T-helper 17 cell (primary cell): ENCODE measurements at regions not wholly inside any gene's neighbourhood (a gene's known extent, or its start where the extent isn't known, plus 50 kb on each side); places are given as distances from the start of the nearest gene placed in this dataset.

ENCODE experiments used
- ATAC-seq: fragments of 150-1000 bp; cut with Tn5 transposase; 2 replicates; pipeline ENCODE4 v1.10.0; 2021; ENCODE audit warnings: mild to moderate bottlenecking, moderate library complexity
- DNase-seq, 3 donors: peaks; one replicate each; pipeline versions ENCODE4 v3.0.0 to v3.0.0-alpha.2; 2020 to 2021
- H3K9me3 ChIP-seq: one replicate; pipeline ENCODE4 v1.7.0; 2013; ENCODE audit warnings: low read length, mild to moderate bottlenecking; ENCODE audit not compliant: control insufficient read depth, poor library complexity, severe bottlenecking
- H3K27ac Mint-ChIP-seq: one replicate; pipeline ENCODE4 v1.8.0; 2022; ENCODE audit warnings: mild to moderate bottlenecking, moderate library complexity, mixed read lengths
- H3K27me3 Mint-ChIP-seq: one replicate; pipeline ENCODE4 v1.8.0; 2022; ENCODE audit warnings: mixed read lengths
- H3K36me3 Mint-ChIP-seq: one replicate; pipeline ENCODE4 v1.8.0; 2022; ENCODE audit warnings: low read depth, mixed read lengths
- H3K4me1 Mint-ChIP-seq: one replicate; pipeline ENCODE4 v1.8.0; 2022; ENCODE audit warnings: mild to moderate bottlenecking, mixed read lengths
- H3K4me3 Mint-ChIP-seq: one replicate; pipeline ENCODE4 v1.8.0; 2022; ENCODE audit warnings: mild to moderate bottlenecking, moderate library complexity, mixed read lengths

DNA sequence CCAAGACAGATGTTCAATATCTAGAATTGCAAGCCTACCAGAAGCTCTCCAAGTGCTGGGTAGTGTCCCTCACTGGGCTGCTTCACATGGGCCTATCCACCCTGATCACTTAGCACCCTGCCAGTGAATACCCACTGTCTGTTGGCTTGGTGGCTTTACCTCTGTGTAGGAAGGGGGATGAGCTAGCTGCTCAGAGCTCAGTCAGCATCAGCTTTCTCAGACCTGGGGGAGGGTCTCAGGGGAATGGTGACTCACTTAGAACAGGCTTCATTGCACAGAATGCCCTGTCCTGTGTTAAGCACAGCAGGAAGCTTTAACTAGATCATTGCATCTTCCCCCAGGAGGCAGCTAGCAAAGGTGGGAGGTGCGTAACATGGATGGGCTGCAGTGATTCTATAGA lies 209.8 kb downstream of the PDCD6IP start:
- ATAC-seq: no peak
- H3K27ac Mint-ChIP-seq: no peak overlapping the region
- H3K36me3 Mint-ChIP-seq: no peaks in the 10 kb centered on the region
- no peaks in the 10 kb centered on the region for H3K4me1 Mint-ChIP-seq
- no peak for DNase-seq
- H3K27me3 Mint-ChIP-seq: peaks cover 4% of the 10 kb centered on the region
- no peaks in the 10 kb centered on the region for H3K9me3 ChIP-seq
- no peak overlapping the region for H3K4me3 Mint-ChIP-seq

DNA sequence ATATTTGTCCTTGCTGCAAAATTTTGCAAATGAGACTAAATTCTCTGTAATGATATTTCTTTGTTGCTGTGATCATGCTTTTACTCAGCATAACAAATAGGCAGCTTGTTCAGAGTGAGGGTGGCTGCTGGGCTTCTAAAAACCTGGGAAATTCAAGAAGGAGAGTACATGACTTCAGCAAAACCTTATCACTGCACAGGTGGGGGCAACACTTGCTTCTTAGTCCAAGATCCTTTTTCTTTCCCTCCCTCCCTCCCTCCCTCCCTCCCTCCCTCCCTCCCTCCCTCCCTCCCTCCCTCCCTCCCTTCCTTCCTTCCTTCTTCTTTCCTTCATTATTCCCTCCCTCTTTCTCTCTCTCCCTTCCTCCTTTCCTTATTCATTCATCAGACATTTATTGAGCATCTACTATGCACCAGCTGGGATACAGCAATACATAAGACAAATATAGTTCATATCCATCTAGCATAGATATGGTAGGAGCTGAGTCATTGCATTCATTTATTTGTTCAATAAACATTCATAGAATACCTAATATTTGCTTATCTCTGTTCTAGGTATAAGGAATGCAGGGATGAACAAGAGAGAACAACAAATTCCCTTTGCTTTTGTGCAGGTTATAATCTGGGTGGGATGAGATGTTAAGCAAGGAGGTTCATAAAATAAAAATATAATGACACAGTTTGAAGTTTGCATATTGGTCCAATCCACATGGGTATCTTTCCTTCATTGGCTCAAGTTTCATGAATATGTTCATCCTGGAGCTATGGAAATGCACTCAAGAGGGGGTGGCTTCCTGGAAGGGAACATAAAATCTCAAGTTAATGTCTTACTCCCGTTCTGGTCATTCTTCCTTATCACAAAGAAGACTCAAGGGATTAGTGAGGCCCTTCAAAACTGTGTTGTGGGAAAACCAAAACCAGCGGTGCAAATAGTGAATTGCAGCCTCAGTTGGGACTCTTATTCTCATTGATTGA lies 210.7 kb downstream of the PDCD6IP start:
- Mint-ChIP-seq H3K4me3 (no peak overlapping the region), H3K27ac (no peak overlapping the region), H3K4me1 (no peaks in the 10 kb centered on the region), H3K27me3 (peaks cover 4% of the 10 kb centered on the region), H3K36me3 (no peaks in the 10 kb centered on the region)
- DNase-seq: no peak
- no peak for ATAC-seq
- H3K9me3 ChIP-seq: no peaks in the 10 kb centered on the region

- H3K27ac Mint-ChIP-seq: no peak overlapping the region
- no peak for ATAC-seq
- H3K4me3 Mint-ChIP-seq: no peak overlapping the region
- DNase-seq: no peak
- H3K9me3 ChIP-seq: no peaks in the 10 kb centered on the region
- H3K4me1 Mint-ChIP-seq: no peaks in the 10 kb centered on the region
- no peaks in the 10 kb centered on the region for H3K27me3 Mint-ChIP-seq
- H3K36me3 Mint-ChIP-seq: no peaks in the 10 kb centered on the region
These were observed 213.0 kb downstream of the PDCD6IP start for GRCh38 chr3:34011171-34012101.

DNA sequence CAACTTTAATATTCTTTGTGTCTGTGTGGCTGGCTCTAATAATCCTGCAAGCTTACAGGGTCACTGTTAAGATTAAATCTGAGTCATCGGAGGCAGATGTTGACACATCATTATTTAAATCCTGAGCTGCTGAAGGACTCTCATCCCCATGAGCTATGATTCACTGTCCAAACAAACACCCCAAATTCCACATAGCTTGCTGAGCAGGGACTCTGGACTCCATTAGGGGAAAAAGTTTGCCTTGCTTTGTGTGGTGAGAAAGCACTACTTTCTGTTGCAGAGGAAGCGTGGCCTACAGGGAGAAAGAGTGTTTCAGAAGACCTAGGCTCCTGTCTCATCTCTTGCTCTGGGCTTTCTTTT lies 213.7 kb downstream of the PDCD6IP start:
- H3K36me3 Mint-ChIP-seq: no peaks in the 10 kb centered on the region
- H3K27me3 Mint-ChIP-seq: no peaks in the 10 kb centered on the region
- DNase-seq: no peak
- H3K4me1 Mint-ChIP-seq: peaks cover 3% of the 10 kb centered on the region
- no peak overlapping the region for H3K27ac Mint-ChIP-seq
- ATAC-seq: no peak
- H3K4me3 Mint-ChIP-seq: no peak overlapping the region
- H3K9me3 ChIP-seq: no peaks in the 10 kb centered on the region

- no peak for ATAC-seq
- no peaks in the 10 kb centered on the region for H3K36me3 Mint-ChIP-seq
- no peak for DNase-seq
- H3K4me3 Mint-ChIP-seq: no peak overlapping the region
- H3K4me1 Mint-ChIP-seq: peaks cover 13% of the 10 kb centered on the region
- no peaks in the 10 kb centered on the region for H3K9me3 ChIP-seq
- no peaks in the 10 kb centered on the region for H3K27me3 Mint-ChIP-seq
- H3K27ac Mint-ChIP-seq: no peak overlapping the region
These were observed 215.6 kb downstream of the PDCD6IP start for GRCh38 chr3:34013818-34014570.

DNA sequence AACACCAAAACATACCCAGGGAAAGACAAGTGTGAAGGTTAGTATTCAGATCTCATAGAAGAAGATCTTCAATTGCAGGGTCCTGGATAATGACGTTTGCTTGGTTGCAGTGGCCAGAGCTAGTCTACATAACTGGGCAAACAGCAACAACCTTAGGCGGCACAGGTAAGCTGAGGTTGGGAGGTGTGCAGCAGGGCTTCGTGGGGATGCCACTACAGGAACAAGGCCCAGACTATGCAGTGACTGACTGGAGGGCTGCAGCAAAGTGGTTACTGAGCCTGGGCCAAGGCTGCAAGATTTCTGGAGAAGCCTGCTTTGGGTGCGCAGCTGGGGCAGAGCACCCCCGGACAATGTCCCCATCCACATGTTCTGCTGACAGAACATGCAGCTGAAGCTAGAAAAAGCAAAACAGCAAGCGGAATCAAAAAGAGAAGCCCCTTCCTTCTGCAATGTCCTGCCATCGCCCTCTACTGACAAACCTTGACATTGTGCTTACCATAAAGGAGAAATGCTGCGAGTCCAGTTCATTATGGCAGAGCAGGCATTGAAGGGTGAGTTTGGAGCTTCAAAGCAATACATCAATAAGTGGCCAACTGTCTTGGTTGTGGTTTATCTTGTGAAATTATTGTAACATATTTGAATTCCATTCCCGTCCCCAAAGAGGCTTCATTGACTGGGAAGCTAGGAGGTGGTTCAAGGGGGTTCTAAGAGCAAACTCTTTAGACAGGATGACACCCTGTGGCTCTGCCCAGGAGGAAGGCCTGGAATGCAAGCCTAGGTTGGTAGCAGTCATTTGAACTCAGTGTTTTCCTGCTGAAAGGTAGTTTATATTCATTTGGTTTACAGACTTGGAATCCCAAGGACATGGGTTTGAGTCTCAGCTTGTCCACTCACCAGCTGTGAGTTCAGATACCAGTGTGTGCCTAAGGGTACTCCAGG lies 217.0 kb downstream of the PDCD6IP start:
- ATAC-seq (no peak), DNase-seq (no peak)
- H3K4me1 Mint-ChIP-seq: peaks cover 13% of the 10 kb centered on the region
- no peak overlapping the region for H3K27ac Mint-ChIP-seq
- peaks cover 2% of the 10 kb centered on the region for H3K36me3 Mint-ChIP-seq
- H3K9me3 ChIP-seq: no peaks in the 10 kb centered on the region
- H3K4me3 Mint-ChIP-seq: no peak overlapping the region
- H3K27me3 Mint-ChIP-seq: peaks cover 2% of the 10 kb centered on the region

DNA sequence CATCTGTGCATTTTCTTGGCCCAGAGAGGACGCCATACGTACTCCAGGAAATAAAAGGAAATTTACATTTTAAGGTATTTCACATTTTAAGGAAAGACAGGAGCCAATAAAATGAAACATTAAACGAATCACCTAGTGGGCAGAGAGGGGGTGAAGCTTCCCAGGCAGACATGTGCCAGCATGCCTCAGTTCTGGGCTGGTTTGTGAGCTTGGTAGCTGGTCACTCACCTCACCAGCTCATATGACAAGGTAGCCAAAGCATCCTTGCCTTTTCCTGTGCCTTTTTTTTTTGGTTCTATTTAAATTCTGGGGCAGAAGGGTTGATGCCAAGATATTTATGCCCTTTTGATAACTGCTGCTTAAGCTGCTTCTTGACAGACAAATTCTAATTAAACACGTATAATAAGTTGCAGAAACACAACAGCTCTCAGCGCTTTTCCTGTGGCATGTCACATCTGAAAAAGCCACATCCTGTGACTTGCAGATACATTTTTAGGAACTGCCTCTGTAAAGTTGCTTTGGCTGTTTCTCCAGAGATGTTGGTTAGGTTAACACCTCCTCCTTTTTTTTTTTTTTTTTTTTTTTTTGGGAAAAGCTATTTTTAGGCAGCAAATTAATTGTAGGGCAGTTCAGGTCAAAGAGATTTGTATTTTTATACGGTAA lies 218.6 kb downstream of the PDCD6IP start:
- H3K27ac Mint-ChIP-seq: peak overlapping the region; percentile 21
- peaks cover 13% of the 10 kb centered on the region for H3K4me1 Mint-ChIP-seq
- ATAC-seq (no peak), DNase-seq (no peak)
- H3K36me3 Mint-ChIP-seq: peaks cover 2% of the 10 kb centered on the region
- peaks cover 14% of the 10 kb centered on the region for H3K27me3 Mint-ChIP-seq
- H3K4me3 Mint-ChIP-seq: peak overlapping the region; percentile 56
- no peaks in the 10 kb centered on the region for H3K9me3 ChIP-seq

DNA sequence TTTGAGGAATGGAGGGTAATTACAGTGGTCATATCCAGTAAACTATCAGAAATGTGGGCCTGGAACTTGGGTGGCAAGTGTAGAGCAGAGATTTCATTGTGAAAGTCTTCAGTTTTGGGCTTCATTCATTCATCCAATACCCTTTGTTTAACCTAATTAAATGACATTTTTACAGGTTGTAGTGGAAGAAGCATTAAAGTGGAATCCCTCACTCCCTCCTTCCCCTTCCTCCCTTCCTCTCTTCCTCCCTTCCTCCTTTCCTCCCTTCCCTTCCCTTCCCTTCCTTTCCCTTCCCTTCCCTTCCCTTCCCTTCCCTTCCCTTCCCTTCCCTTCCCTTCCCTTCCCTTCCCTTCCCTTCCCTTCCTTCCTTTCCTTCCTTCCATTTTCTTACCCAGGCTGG lies 219.3 kb downstream of the PDCD6IP start:
- DNase-seq: no peak
- H3K27ac Mint-ChIP-seq: no peak overlapping the region
- H3K36me3 Mint-ChIP-seq: peaks cover 2% of the 10 kb centered on the region
- H3K9me3 ChIP-seq: no peaks in the 10 kb centered on the region
- peaks cover 13% of the 10 kb centered on the region for H3K4me1 Mint-ChIP-seq
- H3K27me3 Mint-ChIP-seq: peaks cover 14% of the 10 kb centered on the region
- H3K4me3 Mint-ChIP-seq: no peak overlapping the region
- no peak for ATAC-seq

GRCh38 chr3:34019158-34019557 lies 220.7 kb downstream of the PDCD6IP start:
- Mint-ChIP-seq H3K27ac (no peak overlapping the region), H3K27me3 (peaks cover 14% of the 10 kb centered on the region), H3K4me1 (peaks cover 13% of the 10 kb centered on the region), H3K4me3 (no peak overlapping the region), H3K36me3 (peaks cover 2% of the 10 kb centered on the region)
- DNase-seq (no peak), ATAC-seq (no peak)
- no peaks in the 10 kb centered on the region for H3K9me3 ChIP-seq

DNA sequence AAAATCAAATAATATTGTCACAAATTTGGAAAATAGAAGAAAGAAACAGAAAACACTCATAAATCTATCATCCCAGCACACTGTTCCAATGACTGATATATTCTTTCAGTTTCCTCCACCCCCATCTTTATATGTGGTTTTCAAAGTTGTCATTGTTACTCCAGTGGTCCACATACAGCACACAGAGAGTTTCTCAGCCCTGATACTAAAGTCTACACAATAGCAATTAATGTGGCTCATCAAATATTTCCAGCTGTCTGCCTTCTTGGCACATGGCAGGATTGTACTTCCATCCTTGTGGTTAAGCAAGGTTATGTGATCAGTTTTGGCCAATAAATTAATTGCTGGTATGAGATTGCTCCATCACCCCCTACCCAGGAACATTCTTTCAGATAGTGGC lies 221.7 kb downstream of the PDCD6IP start:
- DNase-seq (no peak), ATAC-seq (no peak)
- no peaks in the 10 kb centered on the region for H3K9me3 ChIP-seq
- Mint-ChIP-seq H3K27me3 (peaks cover 14% of the 10 kb centered on the region), H3K4me1 (peaks cover 13% of the 10 kb centered on the region), H3K36me3 (peaks cover 2% of the 10 kb centered on the region), H3K27ac (no peak overlapping the region), H3K4me3 (no peak overlapping the region)

DNA sequence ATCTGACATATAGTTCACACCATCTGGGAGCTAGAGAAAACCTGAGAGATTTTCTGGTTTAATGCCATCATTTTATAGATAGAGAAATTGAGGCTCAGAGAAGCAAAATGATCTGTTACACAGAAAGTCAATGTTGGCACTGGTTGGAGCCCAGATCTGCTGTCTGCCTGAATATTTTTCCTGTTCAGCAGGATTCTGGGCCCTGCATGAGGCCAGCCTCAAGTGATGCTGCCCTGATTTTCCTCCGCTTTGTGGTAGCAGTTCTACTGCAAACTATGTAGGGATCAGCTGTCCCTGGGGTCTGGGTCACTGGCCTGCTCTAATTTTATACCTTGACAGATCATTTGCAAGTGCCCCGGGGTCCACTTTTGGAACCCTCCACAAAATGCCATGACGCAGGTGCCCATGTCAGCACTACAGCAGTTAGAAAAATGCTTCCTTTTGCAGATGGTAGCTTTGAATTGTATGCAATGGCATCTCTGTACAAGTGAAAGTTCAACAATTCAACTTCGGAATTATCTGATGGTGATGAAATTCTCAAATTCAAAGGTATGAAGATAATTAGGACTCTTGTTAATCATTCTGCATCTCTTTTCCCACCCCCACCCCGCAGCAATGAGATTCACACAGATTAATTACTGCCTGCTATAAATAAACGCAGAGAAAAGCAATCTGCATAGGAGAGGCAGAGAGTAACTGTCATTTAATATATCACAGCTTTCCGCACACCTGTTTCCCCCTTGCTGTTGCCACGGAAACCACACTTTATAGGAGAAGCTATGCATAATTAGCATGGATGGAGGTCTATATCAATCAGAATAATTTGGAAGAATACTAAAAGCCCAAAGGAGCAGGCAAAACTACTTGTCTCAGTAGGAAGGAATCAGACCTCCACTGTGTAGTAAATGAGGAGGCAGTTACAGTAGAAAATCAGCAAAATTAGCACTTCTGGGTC lies 222.6 kb downstream of the PDCD6IP start:
- no peaks in the 10 kb centered on the region for H3K9me3 ChIP-seq
- Mint-ChIP-seq H3K36me3 (peaks cover 2% of the 10 kb centered on the region), H3K27ac (no peak overlapping the region), H3K4me1 (peaks cover 13% of the 10 kb centered on the region), H3K4me3 (no peak overlapping the region), H3K27me3 (peaks cover 14% of the 10 kb centered on the region)
- ATAC-seq (no peak), DNase-seq (no peak)
